GM21528 (cell line): ENCODE measurements at regions not wholly inside any gene's neighbourhood (a gene's known extent, or its start where the extent isn't known, plus 50 kb on each side); places are given as distances from the start of the nearest gene placed in this dataset.

Experiments
- ATAC-seq: cut with Tn5 transposase; IDR thresholded peaks from one replicate; pipeline ENCODE4 v1.9.1; 2021; ENCODE audit warnings: mild to moderate bottlenecking, moderate library complexity; ENCODE audit not compliant: unreplicated experiment, low FRiP score

DNA sequence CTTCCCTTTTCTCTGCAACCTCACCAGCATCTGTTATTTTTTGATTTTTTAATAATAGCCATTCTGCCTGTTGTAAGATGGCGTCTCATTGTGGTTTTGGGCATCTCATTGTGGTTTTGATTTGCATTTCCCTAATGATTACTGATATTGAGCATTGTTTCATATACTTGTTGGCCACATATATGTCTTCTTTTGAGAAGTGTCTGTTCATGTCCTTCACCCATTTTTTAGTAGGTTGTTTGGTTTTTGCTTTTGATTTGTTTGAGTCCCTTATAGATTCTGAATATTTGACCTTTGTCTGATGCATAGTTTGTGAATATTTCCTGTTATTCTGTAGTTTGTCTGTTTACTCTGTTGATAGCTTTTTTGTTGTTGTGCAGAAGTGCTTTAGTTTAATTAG is 312.2 kb upstream of the TBC1D5 start:
- no peak for ATAC-seq

GRCh38 chr3:18051306-18051705 is 308.9 kb upstream of the TBC1D5 start:
- ATAC-seq = no peak

DNA sequence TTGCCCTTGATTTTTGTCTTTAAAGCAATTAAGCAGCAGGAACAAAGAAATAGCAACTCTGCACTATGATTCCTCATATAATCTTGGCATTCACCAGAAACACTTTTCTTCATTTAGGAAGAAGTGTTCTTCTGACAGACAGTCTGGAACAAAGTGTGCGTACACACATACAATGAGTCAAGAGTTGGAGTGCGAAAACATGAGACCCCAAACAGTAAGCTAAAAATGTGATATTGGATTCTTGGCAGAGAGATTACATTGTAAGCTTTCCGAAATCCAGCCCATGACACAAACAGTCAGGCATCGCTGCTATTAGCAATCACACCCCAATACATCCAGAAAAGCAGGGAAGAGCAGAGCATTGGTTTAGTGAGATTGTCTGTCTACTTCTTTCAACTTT is 306.7 kb upstream of the TBC1D5 start:
- ATAC-seq = no peak

DNA sequence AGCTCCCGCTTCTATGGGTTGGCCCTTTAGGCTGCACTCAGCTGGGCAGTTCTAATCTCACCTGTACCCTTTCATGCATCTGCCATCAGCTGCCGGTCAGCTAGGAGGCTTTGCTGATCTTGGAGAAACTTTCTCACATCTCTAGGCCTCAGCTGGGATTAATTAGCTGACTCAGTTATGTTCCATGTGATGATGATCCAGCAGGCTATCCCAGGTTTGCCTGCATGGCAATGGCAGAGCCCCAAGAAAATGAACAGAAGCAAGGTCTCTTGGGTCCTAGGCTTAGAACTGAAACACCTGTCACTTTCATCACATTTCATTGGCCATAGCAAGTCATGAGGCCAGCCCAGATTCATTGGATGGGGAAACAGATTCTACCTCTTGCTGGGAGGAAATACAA is 304.6 kb upstream of the TBC1D5 start:
- no peak for ATAC-seq

DNA sequence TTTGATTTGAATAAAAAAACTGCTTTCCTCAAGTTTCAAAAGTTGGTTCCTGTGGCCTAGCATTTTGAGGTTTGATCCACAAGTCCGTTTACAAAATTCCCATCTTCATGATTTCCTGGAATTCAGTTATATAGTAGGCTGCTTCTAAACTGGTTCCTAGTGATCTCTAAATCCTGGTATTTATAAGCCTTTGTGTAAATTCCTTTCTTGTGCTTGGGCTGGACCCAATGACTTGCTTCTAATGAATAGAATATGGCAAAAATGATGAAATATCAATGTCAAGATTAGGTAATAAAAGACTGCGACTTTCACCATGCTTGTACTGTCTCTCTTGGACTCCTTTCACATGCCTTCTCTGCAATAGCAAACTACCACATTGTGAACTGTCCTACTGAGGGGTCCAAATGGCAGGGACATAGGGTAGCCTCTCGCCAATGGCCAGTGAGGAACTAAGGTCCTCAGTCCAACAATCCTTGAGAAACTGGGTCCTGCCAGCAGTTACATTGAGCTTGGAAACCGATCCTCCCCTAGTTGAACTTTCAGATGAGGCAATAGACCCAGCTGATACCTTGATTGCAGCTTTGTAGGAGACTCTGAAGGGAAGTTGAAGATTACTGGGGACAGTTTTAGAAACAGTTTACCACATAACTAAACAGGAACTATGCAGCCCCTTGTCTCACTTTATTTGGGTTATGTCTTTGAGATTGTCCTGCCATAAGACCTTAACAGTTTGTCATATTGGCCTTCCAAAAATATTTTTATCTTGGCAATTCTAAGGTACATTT is 303.9 kb upstream of the TBC1D5 start:
- no peak for ATAC-seq

GRCh38 chr3:18044971-18045880 is 302.8 kb upstream of the TBC1D5 start:
- ATAC-seq = no peak

DNA sequence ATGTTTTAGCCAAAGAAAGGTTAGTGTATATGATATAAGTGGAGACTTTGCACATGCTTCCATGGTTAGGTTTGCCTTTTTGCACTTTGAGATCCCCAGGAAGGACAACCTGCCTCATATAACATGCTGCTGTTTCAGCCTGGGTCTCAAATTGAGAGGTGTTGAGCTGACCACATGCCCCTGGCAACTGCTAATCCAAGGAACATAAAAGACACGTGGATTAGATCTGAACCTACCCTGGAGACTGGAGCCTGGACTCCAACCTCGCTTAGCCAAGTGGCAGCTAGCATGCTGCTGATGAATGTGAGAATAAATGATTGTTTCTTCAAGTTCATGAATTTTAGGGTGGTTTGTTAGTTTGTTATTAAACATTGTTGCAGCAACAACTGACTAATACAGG is 301.8 kb upstream of the TBC1D5 start:
- ATAC-seq = no peak

- ATAC-seq = no peak
These were observed 294.0 kb upstream of the TBC1D5 start for GRCh38 chr3:18036450-18036815.

GRCh38 chr3:18035641-18036449 is 293.4 kb upstream of the TBC1D5 start:
- no peak for ATAC-seq

- ATAC-seq = no peak
These were observed 291.2 kb upstream of the TBC1D5 start for GRCh38 chr3:18033581-18034108.

DNA sequence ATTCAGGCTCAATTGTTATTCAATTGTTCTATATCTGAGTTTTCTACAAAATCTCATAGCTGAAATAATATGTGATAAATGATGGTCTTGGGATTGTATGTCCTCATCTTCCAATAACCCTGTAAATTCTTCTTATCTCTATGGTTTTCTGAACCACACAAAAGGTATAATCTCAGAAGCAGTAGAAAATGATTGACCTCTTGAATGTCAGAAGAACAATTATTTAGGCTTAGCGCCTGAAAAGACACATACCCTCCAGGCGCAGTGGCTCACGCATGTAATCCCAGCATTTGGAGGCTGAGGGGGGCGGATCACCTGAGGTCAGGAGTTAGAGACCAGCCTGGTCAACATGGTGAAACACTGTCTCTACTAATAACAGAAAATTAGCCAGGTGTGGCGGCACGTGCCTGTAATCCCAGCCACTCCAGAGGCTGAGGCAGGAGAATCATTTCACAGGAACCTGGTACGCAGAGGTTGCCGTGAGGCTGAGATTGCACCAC is 288.0 kb upstream of the TBC1D5 start:
- no peak for ATAC-seq

DNA sequence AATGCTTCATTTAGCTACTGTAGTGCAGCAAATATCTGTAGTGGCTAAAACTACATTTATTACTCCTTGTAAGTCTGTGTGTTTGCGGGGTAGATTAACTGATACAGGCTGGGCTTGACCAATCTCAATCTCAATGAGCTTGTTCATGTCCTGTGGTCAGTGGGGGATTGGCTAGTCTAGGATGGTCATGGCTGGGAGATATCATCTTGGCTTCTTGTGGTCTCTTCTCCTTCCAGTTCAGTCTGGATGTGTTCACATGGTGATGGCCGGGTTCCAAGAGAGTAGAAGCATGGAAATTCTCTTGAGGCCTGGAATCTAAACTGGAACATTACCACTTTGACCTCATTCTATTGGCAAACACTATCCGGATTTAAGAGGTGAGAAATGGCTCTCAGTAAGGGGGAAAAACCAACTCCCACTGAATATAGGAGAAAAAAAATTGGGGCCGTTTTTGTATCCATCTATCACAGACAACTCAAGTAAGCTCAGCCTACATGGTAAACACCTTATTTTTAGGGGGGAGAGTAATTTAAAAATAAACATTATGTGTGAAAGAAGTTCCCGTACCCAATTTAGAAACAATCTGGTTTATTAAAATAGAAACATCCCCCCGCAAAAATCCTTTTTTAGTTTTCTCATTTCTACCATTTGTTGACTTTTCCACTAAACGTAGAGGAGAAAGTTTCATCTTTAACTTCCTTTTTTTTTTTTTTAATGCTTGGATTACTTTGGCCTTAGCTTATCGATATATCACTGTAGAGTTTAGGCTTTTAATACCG is 284.9 kb upstream of the TBC1D5 start:
- no peak for ATAC-seq

GRCh38 chr3:18024715-18025114 is 282.3 kb upstream of the TBC1D5 start:
- no peak for ATAC-seq

- ATAC-seq = no peak
These were observed 276.7 kb upstream of the TBC1D5 start for GRCh38 chr3:18019161-18019495.

GRCh38 chr3:18018491-18019160 is 276.2 kb upstream of the TBC1D5 start:
- no peak for ATAC-seq

GRCh38 chr3:18016366-18016765 is 273.9 kb upstream of the TBC1D5 start:
- no peak for ATAC-seq

GRCh38 chr3:18012933-18013332 is 270.5 kb upstream of the TBC1D5 start:
- ATAC-seq = no peak

DNA sequence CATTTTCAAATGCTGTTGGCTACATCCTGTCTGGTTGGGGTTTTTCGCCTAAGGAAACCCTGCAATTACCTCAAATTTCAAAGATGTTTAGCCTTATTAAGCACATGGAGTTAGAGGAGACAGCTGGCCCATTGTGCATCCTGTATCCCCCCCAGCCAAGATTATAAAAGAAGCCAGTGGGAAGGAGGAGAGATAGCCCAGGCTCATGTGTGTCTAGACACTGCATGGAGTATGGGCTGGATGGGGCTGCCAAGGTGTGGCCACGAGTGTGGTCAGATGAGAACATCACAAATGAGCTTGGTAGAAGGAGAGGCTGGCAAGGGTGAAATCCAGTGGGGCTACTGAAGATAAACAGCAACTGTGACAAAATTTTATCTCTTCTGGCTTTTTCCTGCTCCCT is 270.0 kb upstream of the TBC1D5 start:
- ATAC-seq = no peak

DNA sequence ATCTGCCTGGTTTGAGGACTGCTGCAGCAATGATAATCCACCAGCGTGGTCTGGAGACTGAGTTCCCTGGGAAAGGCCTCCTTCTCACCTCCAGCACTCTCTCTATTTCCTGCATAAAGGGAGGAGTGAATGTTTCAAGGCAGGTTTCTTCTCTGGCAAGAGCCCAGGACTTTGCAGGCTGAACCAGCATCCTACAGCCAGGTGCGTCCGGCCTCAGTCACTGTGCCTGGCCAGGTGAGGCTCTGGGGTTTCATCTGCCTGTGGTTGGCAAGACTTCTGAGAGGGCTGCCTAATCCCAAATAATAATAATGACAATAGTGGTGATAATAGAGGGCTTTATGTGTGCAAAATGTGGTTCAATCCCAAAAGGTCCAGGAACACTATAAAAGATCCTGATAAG is 269.0 kb upstream of the TBC1D5 start:
- ATAC-seq = no peak
